SK-N-MC (cell line): ENCODE measurements at regions not wholly inside any gene's neighbourhood (a gene's known extent, or its start where the extent isn't known, plus 50 kb on each side); places are given as distances from the start of the nearest gene placed in this dataset.

Source experiments
- EZH2 ChIP-seq: fragments of 200-600 bp; sonication (generic); IDR thresholded peaks from one replicate; pipeline ENCODE4 v1.6.1; 2017; ENCODE audit warnings: antibody characterized with exemption
- POLR2AphosphoS5 ChIP-seq: IDR thresholded peaks from 2 replicates; pipeline ENCODE4 v1.6.1; 2012; ENCODE audit warnings: mild to moderate bottlenecking, low read depth, low read length, borderline replicate concordance

- TF ChIP-seq EZH2 (no peak), POLR2AphosphoS5 (no peak)
Observed at GRCh38 chr9:113682297-113682771, 193.8 kb upstream of the ZNF618 start.
